SK-N-SH (cell line): ENCODE measurements at regions not wholly inside any gene's neighbourhood (a gene's known extent, or its start where the extent isn't known, plus 50 kb on each side); places are given as distances from the start of the nearest gene placed in this dataset.
"Not testable (repeated sequence)": the region's sequence is repeated elsewhere in the genome, so short reads cannot be mapped to it uniquely, and the experiment has no call there.

ENCODE experiments used
- EP300 ChIP-seq, 2 experiments: IDR thresholded peaks; 2 replicates each; pipeline versions ENCODE4 v1.4.0 to v1.6.1; 2012; ENCODE audit warnings: borderline replicate concordance in 1 of 2, low read depth in 1 of 2, low read length in 1 of 2
- EZH2phosphoT487 ChIP-seq: fragments of 200-600 bp; sonication (generic); IDR thresholded peaks from 2 replicates; pipeline ENCODE4 v1.6.1; 2017; ENCODE audit warnings: low read depth, mixed run types, mild to moderate bottlenecking, antibody characterized with exemption, moderate library complexity, borderline replicate concordance
- GABPA ChIP-seq: IDR thresholded peaks from 2 replicates; pipeline ENCODE4 v1.4.0; 2012; ENCODE audit warnings: low read depth, mild to moderate bottlenecking
- POLR2AphosphoS5 ChIP-seq: IDR thresholded peaks from 2 replicates; pipeline ENCODE4 v1.6.1; 2012; ENCODE audit warnings: low read depth, low read length
- RAD21 ChIP-seq: IDR thresholded peaks from 2 replicates; pipeline ENCODE4 v1.6.1; 2012; ENCODE audit warnings: mild to moderate bottlenecking, low read length
- SIN3A ChIP-seq: IDR thresholded peaks from 2 replicates; pipeline ENCODE4 v1.6.1; 2012; ENCODE audit warnings: low read depth, mild to moderate bottlenecking, low read length, moderate library complexity, borderline replicate concordance
- TAF1 ChIP-seq: IDR thresholded peaks from 2 replicates; pipeline ENCODE4 v1.6.1; 2012; ENCODE audit warnings: low read depth, mild to moderate bottlenecking, low read length, moderate library complexity, borderline replicate concordance
- TEAD4 ChIP-seq: IDR thresholded peaks from 2 replicates; pipeline ENCODE4 v1.4.0; 2012; ENCODE audit warnings: mild to moderate bottlenecking, borderline replicate concordance; ENCODE audit not compliant: insufficient read depth
- TF ChIP-seq, protein P1 (sequence below): IDR thresholded peaks from 2 replicates; pipeline ENCODE4 v1.4.0; 2012; ENCODE audit warnings: low read depth, borderline replicate concordance
- TF ChIP-seq, protein P2 (sequence below): fragments of 200-600 bp; sonication (generic); IDR thresholded peaks from 2 replicates; pipeline ENCODE4 v1.6.1; 2017; ENCODE audit warnings: antibody characterized with exemption, mild to moderate bottlenecking, moderate library complexity
- TF ChIP-seq, protein P3 (sequence below): IDR thresholded peaks from 2 replicates; pipeline ENCODE4 v1.6.1; 2012; ENCODE audit warnings: mild to moderate bottlenecking, low read depth, low read length, moderate library complexity
- TF ChIP-seq, protein P4 (sequence below): IDR thresholded peaks from 2 replicates; pipeline ENCODE4 v1.4.0; 2012; ENCODE audit warnings: low read depth

DNA sequence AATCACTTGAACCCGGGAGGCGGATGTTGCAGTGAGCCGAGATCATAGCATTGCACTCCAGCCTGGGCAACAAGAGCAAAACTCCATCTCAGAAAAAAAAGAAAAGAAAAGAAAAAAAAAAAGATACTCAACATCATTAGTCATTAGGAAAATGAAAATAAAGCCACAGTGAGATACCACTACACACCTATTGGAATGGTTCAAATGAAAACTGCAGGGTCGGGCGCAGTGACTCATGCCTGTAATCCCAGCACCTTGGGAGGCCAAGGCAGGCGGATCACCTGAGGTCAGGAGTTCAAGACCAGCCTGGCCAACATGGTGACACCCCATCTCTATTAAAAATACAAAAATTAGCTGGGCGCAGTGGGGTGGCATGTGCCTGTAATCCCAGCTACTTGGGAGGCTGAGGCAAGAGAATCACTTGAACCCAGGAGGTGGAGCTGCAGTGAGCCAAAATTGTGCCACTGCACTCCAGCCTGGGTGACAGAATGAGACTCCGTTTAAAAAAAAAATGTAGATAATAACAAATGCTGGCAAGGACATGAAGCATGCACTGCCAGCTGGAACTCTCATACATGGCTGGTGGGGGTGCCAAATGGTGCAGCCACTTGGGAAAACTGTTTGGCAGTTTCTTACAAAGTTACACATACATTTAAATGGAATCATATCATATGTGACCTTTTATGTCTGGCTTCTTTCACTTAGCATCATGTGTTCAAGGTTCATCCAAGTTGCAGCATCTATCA is 90.0 kb upstream of the TARDBP start:
- TF ChIP-seq TAF1; GABPA; RAD21; EZH2phosphoT487; SIN3A; EP300 (IDR thresholded peaks at IDR 0.05; ENCODE audit: borderline replicate concordance in 1 of 2, low read depth in 1 of 2, low read length in 1 of 2); TEAD4; POLR2AphosphoS5: not testable (repeated sequence)
- TF ChIP-seq, protein P1, sequence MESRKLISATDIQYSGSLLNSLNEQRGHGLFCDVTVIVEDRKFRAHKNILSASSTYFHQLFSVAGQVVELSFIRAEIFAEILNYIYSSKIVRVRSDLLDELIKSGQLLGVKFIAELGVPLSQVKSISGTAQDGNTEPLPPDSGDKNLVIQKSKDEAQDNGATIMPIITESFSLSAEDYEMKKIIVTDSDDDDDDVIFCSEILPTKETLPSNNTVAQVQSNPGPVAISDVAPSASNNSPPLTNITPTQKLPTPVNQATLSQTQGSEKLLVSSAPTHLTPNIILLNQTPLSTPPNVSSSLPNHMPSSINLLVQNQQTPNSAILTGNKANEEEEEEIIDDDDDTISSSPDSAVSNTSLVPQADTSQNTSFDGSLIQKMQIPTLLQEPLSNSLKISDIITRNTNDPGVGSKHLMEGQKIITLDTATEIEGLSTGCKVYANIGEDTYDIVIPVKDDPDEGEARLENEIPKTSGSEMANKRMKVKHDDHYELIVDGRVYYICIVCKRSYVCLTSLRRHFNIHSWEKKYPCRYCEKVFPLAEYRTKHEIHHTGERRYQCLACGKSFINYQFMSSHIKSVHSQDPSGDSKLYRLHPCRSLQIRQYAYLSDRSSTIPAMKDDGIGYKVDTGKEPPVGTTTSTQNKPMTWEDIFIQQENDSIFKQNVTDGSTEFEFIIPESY, result not testable (repeated sequence)
- TF ChIP-seq, protein P2, sequence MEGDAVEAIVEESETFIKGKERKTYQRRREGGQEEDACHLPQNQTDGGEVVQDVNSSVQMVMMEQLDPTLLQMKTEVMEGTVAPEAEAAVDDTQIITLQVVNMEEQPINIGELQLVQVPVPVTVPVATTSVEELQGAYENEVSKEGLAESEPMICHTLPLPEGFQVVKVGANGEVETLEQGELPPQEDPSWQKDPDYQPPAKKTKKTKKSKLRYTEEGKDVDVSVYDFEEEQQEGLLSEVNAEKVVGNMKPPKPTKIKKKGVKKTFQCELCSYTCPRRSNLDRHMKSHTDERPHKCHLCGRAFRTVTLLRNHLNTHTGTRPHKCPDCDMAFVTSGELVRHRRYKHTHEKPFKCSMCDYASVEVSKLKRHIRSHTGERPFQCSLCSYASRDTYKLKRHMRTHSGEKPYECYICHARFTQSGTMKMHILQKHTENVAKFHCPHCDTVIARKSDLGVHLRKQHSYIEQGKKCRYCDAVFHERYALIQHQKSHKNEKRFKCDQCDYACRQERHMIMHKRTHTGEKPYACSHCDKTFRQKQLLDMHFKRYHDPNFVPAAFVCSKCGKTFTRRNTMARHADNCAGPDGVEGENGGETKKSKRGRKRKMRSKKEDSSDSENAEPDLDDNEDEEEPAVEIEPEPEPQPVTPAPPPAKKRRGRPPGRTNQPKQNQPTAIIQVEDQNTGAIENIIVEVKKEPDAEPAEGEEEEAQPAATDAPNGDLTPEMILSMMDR, result not testable (repeated sequence)
- TF ChIP-seq, protein P3, sequence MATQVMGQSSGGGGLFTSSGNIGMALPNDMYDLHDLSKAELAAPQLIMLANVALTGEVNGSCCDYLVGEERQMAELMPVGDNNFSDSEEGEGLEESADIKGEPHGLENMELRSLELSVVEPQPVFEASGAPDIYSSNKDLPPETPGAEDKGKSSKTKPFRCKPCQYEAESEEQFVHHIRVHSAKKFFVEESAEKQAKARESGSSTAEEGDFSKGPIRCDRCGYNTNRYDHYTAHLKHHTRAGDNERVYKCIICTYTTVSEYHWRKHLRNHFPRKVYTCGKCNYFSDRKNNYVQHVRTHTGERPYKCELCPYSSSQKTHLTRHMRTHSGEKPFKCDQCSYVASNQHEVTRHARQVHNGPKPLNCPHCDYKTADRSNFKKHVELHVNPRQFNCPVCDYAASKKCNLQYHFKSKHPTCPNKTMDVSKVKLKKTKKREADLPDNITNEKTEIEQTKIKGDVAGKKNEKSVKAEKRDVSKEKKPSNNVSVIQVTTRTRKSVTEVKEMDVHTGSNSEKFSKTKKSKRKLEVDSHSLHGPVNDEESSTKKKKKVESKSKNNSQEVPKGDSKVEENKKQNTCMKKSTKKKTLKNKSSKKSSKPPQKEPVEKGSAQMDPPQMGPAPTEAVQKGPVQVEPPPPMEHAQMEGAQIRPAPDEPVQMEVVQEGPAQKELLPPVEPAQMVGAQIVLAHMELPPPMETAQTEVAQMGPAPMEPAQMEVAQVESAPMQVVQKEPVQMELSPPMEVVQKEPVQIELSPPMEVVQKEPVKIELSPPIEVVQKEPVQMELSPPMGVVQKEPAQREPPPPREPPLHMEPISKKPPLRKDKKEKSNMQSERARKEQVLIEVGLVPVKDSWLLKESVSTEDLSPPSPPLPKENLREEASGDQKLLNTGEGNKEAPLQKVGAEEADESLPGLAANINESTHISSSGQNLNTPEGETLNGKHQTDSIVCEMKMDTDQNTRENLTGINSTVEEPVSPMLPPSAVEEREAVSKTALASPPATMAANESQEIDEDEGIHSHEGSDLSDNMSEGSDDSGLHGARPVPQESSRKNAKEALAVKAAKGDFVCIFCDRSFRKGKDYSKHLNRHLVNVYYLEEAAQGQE, result not testable (repeated sequence)
- TF ChIP-seq, protein P4, sequence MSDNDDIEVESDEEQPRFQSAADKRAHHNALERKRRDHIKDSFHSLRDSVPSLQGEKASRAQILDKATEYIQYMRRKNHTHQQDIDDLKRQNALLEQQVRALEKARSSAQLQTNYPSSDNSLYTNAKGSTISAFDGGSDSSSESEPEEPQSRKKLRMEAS, result not testable (repeated sequence)
